HG03045 (cell line): ENCODE measurements at regions not wholly inside any gene's neighbourhood (a gene's known extent, or its start where the extent isn't known, plus 50 kb on each side); places are given as distances from the start of the nearest gene placed in this dataset.
"Not testable (repeated sequence)": the region's sequence is repeated elsewhere in the genome, so short reads cannot be mapped to it uniquely, and the experiment has no call there.

Experiments used
- ATAC-seq: cut with Tn5 transposase; IDR thresholded peaks from one replicate; pipeline ENCODE4 v1.9.1; 2021; ENCODE audit warnings: mild to moderate bottlenecking, moderate library complexity; ENCODE audit not compliant: unreplicated experiment

DNA sequence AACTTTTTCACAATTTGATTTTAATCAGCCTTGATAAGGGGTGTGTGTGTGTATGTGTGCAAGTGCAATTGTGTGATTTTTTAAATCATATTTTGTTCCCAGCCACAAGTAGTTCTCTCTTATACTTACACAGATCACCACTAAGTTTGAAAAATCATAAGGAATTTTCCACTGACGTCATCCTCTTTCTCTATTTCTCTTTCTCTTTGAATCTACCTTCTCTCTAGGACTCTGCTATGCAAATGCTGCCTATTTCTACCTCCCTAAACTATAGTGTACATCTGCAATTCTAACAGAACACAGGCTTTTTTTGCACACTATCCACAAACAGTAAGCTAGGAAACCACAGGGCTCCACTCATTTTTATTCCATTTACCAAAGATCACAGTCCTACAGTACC, 254.6 kb upstream of the CYLC2 start:
- ATAC-seq = no peak

DNA sequence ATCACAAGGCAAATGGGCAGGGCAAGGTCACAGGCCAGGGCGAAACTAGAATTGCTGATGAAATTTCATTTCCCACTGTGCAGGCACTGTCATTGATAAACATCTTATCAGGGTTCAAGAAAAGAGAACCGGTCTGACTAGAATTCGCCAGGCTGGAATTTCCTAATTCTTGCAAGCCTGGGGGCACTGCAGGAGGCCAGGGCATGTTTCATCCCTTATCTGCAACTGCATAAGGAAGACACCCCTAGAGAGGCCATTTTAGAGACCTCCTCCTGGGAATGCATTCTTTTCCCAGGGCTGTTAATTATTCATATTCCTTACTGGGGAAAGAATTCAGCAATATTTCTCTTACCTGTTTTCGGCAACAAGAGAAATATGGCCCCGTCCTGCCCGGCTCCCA, 266.2 kb upstream of the CYLC2 start:
- no peak for ATAC-seq

DNA sequence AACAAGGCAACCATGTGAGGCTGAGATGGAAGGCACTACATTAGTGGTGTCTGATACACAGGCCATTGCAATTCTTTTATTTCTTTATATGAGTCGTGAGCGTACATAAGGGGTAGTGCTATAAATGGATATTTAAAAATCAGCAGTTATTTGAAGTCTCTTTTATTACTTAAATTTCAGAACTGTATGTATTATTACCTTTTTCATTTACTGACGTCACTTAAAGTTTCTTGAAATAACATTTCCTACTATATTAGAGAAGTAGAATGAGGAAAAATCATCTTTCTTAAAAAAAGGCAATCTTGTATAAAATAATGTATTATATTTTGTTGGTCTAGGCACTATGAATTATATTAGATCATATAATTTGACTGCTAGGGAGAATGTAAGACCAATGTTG, 280.9 kb upstream of the CYLC2 start:
- ATAC-seq = no peak

DNA sequence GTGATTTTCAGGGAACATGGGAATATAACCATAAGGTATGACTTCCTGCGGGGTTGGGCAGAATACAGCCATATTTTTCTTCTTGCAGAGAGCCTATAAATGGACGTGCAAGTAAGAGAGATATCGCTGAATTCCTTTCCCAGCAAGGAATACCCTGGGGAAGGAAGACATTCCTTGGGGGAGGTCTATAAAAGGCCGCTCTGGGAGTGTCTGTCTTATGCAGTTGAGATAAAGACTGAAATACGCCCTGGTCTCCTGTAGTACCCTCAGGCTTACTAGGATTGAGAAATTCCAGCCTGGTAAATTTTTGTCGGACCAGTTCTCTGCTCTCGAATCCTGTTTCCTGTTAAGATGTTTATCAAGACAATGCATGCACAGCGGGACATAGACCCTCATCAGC, 282.2 kb upstream of the CYLC2 start:
- not testable (repeated sequence) for ATAC-seq

DNA sequence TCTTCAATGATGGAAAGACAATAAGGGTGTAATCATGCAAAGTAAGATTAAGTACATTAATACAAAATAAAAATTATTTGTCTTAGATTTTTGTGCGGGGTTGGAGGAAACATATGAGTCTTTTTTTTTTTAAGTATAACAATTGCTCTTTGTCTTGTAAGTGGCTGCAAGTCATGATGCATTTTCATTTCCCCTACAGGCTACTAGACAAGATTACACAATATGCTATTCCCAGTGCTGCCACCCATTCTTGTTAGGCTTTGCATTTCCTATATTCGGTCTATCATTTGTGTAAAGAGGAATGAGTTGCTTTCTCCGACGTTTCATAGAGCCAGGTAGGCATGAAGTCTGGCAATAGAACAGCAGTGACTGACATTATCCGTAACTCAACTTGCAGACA, 294.2 kb upstream of the CYLC2 start:
- no peak for ATAC-seq

DNA sequence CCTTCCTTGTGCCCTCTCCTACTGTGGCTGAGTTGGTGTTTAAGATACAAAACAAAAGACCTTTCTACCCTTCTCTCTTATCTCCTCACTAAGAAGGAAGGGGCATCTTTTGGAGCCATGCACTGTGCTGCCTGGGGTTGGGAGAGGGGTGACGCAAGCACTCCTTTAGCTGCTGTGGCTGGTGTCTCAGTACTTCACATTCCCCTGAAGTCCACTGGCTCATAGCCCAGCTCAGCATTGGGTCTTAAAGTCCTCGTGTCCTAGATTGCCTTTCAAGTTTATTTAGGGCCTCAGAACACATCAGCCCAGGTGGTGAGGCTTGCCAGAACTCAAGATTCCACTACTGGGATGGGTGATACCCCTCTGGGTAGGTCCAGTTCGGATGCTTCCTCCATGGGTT, 325.9 kb upstream of the CYLC2 start:
- ATAC-seq = no peak

DNA sequence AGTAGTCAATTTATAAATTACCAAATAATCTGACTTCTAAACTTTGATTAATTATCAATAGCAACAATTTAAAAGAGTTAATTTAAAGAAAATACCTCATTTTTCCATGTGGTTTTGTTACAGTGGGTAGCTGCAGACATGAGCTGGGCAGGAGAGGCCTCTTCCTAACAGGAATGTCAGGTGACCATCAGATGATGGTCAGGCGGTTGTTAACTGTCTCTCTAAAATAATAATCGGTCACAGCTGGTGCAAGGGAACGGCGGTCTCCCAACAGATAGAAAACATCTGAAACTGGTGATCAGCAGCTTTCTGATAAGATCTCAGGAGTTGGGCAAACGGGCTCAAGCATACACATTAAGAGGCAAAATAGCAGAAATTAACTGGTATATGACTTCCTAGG, 342.7 kb upstream of the CYLC2 start:
- no peak for ATAC-seq

DNA sequence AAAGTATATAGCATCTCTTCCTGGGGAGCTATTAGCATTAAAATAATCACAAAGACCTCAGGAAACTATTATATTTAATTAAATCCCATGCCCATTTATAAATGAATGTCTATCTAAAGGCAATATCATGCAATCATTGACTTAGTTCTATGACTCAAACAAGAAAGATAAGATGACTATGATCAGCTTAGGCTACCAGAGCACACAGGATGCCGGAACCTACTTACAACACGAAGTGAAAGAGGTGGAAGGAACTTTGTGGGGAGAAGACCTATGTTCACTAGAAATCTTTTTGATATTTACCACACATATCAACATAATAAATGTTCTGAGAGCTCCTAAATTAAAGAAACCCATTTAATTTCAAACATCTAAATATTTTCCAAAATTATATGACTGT, 344.2 kb upstream of the CYLC2 start:
- no peak for ATAC-seq

DNA sequence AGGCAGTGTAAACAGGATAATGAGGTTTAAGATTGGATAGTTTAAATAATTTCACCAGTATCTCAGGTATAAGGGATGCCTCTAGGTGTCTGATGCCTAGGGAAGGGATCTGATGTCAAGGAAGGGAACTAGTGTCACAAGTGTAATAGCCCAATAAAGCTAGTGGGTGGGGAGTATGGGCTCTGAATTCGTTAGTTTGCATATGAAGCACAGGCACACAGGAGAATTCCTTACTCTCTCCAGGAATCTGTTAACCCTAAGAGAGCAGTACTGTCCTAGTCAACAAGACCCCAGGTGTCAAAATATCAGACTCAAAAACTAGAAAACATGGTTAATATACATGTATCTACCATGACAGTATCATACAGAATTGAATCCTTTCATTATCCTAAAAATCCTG, 352.5 kb upstream of the CYLC2 start:
- ATAC-seq = no peak

DNA sequence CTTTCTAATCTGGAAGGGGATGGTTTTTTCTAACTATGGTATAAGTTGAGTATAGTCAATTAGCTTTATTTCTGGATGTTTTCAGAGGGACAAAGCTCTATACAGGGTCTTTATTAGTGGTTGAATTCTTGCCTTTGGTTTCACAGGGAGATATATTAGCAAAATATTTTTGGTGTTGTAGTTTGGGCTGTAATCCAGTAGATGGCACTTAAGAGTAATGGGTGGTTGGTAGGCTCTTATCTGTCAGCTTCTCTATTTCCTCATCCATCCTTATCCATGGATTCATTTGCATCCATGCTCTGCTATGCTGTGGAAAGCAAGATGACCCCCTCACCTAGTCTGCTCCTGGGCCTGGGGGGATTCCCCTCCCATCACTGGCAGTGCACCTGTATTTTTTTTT, 363.6 kb upstream of the CYLC2 start:
- no peak for ATAC-seq

DNA sequence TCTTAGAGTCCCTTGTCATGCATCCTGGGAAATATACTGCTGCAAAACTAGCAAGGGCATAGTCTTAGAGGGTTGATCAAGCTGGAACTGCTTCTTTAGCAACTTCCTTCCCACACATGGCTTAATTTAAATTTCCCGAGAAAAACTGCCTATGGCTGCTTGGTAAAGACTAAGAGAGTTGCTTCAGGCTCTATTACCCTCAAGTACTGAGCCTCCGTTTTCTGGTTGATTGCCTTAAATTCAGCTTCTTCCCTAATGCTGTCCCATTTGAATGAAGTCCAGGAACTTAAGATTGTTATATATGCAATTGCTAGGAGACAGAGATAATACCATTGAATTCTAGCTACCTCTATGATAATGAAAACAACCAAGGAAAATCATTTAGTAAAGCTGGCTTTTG, 385.7 kb upstream of the CYLC2 start:
- ATAC-seq = no peak

DNA sequence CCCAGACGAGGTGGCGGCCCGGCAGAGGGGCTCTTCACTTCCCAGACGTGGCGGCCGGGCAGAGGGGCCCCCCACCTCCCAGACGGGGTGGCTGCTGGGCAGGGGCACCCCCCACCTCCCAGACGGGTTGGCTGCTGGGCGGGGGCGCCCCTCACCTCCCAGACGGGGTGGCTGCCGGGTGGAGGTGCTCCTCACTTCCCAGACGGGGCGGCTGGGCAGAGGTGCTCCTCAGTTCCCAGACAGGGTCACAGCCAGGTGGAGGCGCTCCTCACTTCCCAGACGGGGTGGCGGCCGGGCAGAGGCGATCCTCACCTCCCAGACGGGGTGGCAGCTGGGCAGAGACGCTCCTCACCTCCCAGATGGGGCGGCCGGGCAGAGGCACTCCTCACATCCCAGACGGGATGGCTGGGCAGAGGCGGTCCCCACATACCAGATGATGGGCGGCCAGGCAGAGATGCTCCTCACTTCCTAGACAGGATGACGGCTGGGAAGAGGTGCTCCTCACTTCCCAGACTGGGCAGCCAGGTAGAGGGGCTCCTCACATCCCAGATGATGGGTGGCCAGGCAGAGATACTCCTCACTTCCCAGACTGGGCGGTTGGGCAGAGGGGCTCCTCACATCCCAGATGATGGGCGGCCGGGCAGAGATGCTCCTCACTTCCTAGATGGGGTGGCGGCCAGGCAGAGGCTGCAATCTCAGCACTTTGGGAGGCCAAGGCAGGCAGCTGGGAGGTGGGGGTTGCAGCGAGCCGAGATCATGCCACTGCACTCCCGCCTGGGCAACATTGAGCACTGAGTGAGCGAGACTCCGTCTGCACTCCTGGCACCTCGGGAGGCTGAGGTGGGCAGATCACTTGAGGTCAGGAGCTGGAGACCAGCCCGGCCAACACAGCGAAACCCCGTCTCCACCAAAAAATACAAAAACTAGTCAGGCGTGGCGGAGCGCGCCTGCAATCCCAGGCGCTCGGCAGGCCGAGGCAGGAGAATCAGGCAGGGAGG, 391.6 kb upstream of the CYLC2 start:
- not testable (repeated sequence) for ATAC-seq

DNA sequence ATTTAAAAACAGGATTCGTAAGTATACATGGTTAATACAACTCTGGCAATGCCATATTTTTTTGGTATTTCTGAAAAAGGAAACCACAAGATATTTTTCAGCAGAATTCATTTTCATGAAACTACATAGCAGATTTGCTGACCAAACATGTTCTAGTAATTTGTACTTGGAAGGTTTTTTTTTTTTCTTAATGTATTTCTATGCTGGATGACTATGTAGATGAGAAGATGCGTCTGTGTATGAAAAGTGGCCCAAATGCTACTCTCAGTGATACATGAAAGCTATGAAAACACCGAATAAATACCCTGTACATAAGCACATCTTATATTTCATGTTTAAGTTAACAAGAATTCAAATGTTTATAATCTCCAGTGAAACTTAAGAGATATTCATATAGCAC, 400.9 kb upstream of the CYLC2 start:
- ATAC-seq = no peak

DNA sequence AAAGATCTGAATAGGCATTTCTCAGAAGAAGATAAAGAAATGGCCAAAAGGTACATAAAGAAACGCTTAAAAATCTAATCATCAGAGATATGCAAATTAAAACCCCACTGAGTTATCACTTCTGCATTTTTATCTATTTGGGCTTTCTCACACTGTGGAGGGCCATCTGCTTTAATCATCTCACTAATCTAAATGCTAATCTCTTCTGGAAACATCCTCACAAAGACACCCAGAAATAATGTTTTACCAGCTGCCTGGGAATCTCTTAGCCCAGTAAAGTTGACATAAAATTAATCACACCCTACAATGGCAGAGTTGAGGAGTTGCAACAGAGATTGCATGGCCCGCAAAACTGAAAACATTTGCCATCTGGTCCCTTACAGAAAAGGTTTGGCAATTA, 407.9 kb upstream of the CYLC2 start:
- ATAC-seq = no peak

DNA sequence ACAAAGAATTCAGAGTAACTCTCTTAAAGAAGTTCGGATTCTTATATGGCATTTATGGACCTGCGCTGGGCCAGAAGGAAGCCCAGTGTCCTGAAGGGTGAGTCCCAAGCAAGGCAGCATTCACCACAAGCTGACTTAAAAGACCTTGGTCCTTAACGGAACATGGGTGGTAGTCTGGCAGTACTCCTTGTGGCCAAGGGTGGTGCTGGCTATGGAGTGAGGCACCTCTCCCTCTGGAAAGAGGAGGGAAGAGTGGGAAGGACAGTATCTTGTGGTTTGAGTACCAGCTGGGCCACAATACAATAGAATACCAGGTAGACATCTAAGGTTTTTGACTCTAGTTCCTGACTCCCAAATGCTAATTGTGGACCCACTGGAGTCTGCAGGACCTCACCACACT, 425.7 kb upstream of the CYLC2 start:
- ATAC-seq = no peak

DNA sequence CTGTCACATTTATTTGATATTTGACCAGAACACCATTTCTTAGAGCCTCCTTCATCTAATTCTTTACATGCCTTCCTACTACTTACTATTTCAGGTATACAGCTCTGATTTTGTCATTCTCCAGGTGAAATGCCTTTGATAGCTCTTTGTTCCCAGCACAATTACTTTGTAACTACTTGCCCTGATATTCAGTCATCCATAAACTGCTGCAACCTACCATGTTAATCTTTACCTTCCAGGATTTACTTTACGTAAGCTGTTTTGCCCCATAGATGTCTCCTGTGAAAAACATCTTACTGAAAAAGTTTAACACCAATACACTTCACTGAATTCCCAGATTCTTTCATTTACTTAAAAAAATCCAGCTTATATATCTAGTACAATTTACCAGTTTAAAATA, 443.8 kb upstream of the CYLC2 start:
- ATAC-seq = no peak

DNA sequence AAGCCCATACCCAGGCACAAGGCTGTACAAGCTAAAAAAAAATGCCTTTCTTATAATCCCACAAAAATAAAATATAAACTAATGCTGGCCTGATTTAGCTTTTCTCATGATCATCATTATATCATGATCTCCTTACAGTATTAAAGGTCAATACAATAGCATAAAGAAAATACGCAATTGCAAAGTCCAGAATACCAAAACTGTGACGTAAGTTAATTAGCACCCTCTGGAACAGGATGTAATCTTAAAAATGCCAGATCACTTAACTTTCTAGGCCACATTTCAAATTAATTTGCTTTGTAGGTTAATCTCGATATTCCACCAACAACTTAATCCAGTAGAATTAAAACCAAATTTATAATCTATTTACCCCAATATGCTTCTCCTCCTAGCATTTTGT, 444.2 kb upstream of the CYLC2 start:
- ATAC-seq = no peak

DNA sequence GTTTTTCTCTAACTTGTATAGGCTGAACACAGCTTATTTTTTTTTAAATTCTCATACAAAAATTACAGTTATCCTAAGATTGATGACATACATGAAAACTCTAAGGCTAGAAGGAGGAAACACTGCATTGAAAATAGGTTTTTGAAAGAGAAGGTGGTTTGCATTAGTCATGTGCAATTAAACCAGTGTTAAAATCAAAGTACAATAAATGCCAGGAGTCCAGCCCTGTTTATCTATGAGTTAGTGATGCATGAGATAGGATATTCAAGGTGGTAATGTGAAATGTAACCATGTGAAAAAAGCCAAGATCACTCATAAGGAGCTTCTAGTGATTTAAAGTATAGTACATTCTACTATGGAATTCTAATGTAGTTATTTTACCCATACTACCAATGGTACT, 444.9 kb upstream of the CYLC2 start:
- ATAC-seq = no peak

DNA sequence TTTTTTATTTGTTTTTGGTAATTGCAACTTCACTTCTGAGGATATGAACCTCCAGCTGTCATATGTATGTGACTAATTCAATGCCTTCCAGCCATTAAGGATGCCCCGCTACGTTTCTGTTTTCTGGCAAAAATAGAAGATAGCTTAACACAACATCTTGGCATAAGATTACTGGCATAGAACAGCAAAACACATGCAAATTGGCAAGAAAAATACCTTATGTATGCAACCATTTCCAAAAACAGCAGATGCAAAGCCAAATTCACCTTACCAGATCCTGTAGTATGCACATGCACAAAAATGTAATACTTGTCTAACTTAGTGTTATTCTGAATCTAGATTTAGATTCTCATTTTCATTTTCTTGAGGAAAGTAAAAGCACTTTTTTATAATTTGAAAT, 461.1 kb upstream of the CYLC2 start:
- no peak for ATAC-seq

DNA sequence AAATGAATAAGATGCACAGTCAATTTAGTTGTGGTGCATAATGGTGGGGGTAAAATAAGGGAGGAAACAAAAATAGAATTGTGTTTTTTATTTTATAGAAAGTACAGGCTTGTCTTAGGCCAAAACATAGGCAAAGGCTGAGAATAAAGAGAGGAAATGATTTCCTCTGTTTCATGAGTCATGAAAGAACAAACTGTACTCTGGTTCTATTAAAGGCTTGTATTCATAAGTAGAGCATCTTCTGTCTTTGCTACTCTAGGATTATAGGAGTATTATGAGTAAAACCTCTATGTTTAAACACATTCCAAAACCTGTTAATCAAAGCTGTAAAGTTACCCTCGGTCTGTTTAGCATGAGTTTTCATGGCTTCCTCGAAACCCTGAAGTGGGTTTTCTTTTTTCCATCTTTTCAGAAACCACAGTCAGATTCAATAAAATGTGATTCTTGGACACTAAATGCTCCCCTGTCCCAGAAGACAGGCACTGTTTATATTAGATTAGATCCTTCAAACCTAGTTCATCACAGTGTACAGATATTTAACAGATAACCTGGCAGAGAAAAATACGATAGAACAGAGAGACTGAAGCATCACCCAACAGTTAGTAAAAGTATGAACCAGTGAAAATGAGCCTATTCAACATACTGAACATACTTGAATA, 473.9 kb upstream of the CYLC2 start:
- no peak for ATAC-seq

DNA sequence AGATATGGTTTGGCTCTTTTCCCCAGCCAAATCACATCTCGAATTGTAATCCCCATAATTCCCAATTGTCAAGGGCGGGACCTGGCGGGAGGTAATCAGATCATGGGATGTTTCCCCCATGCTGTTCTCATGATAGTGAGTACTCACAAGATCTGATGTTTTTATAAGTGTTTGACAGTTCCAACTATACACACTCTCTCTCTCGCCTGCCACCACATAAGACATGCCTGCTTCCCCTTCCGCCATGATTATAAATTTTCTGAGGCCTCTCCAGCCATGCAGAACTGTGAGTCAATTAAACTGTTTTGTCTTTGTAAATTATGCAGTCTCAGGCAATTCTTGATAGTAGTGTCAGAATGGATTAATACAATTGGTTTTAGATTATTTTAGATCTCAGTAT, 475.7 kb upstream of the CYLC2 start:
- no peak for ATAC-seq

DNA sequence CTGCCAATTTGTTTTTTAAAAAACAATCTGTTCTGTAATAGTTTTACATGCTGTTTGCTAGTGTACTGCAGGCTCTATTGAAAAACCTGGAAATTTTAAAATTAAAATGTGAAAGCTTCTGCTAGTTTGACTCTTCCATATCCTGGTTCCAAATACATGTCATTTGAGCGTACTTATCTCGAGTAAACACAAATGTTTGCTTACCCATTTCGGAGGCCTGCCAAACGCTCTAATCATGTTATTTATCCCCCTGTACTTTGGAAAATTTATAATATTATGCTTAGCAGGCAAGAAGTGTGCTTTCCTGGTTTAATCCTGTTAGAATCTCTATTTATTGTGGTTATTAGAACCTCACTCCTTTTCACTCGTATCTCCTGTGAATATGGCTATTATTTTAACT, 476.8 kb upstream of the CYLC2 start:
- ATAC-seq = no peak
